GM10248 (cell line): ENCODE measurements at regions not wholly inside any gene's neighbourhood (a gene's known extent, or its start where the extent isn't known, plus 50 kb on each side); places are given as distances from the start of the nearest gene placed in this dataset.

Experiments
- CTCF ChIA-PET: fragments of 300-600 bp; sonication (Branson Sonifier 250); formaldehyde crosslinking; extraction: SDS; loops from one replicate; lab custom pipeline; 2021; ENCODE audit warnings: antibody characterized with exemption; lab: Yijun Ruan, JAX
- POLR2A ChIA-PET: fragments of 350-650 bp; sonication (Branson Sonifier 250); formaldehyde crosslinking; extraction: SDS; loops from one replicate; lab custom pipeline; 2020; ENCODE audit warnings: antibody characterized with exemption; lab: Yijun Ruan, JAX
- DNase-seq: peaks from one replicate; pipeline ENCODE4 v3.0.0; 2012; ENCODE audit errors: extremely low spot score
- TF ChIP-seq, protein P1 (sequence below): IDR thresholded peaks from 2 replicates; pipeline ENCODE4 v1.5.1; 2012; ENCODE audit warnings: mild to moderate bottlenecking, low read depth; ENCODE audit errors: extremely low read depth, missing control alignments, control extremely low read depth

DNA sequence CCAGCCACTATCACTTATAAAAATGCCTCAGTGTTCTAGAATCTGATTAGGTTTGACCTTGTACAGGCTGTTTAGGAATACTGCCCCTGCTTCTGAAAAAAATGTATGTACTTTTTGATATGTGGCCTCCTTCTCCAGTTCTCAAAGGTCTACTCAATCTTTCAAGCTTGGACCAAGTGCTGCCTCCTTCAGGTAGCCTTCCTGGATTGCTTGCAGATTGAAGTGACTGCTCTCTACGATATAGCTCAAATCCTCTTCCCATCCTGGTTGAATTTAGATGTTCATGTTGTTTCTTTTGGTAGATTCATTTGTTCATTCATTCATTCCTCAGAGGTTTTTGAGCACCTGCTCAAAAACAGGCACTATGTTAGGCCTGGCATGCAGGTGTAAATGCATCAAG, 77.2 kb upstream of the NPTX2 start:
- TF ChIP-seq, protein P1, sequence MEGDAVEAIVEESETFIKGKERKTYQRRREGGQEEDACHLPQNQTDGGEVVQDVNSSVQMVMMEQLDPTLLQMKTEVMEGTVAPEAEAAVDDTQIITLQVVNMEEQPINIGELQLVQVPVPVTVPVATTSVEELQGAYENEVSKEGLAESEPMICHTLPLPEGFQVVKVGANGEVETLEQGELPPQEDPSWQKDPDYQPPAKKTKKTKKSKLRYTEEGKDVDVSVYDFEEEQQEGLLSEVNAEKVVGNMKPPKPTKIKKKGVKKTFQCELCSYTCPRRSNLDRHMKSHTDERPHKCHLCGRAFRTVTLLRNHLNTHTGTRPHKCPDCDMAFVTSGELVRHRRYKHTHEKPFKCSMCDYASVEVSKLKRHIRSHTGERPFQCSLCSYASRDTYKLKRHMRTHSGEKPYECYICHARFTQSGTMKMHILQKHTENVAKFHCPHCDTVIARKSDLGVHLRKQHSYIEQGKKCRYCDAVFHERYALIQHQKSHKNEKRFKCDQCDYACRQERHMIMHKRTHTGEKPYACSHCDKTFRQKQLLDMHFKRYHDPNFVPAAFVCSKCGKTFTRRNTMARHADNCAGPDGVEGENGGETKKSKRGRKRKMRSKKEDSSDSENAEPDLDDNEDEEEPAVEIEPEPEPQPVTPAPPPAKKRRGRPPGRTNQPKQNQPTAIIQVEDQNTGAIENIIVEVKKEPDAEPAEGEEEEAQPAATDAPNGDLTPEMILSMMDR: no peak
- no peak for DNase-seq
- ChIA-PET POLR2A (no interaction called here), CTCF (interaction anchor here (2.1 kb wide), 1 partner anchor 14 kb away, joined by 4 read pairs; no protein-coding TSS in a partner anchor)

DNA sequence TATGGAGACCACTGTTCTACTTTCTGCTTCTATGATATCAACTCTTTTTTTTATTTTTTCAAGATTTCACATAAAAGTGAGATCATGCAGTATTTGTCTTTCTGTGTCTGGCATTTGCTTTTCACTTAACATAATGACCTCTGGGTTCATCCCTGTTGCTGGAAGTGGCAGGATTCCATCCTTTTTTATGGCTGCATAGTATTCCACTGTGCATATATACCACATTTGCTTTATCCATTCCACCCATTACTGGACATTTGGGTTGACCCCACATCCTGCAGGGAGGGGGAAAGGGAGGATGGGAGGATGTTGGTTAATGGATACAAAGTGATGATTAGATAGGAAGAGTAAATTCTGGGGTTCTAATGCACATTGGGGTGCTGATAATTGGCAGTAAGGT, 80.3 kb upstream of the NPTX2 start:
- CTCF ChIA-PET: no interaction called here
- TF ChIP-seq, protein P1: no peak
- POLR2A ChIA-PET: no interaction called here
- no peak for DNase-seq

DNA sequence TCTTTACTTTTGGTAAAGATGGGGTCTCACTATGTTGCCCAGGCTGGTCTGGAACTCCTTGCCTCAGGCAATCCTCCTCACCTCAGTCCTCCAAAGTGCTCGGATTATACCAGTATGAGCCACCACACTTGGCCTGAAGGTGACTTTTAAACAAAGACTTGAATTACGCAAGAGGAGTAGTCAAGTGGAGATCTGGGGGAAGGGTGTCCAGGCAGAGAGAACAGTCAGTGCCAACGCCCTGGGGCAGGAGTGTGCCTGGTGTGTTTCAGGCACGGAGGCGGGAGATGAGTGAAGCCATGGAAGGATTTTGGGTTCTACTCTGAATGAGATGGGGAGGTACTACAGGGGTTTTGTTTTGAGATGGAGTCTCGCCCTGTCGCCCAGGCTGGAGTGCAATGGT, 82.6 kb upstream of the NPTX2 start:
- TF ChIP-seq, protein P1: no peak
- no peak for DNase-seq
- ChIA-PET POLR2A (no interaction called here), CTCF (no interaction called here)

DNA sequence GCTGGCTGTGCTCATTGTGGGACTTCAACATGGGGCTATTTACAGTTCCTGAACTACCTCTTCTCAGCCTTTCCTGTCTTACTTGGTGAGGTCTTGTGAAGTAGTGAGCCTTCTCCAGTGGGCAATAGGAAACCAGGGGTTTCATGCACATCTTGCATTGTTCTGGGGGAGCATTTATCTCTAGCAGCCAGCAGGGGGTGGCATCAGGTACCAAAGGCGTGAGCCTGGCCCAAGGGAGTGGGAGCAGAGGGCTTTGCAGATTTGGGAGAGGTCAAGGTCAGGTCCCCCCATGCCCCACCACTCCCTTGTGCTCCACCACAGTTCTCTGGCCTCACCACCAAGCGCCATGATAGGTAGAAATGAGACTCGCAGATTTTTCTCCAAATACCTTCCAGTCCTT, 85.4 kb upstream of the NPTX2 start:
- no peak for DNase-seq
- ChIA-PET POLR2A (no interaction called here), CTCF (no interaction called here)
- TF ChIP-seq, protein P1: no peak

DNA sequence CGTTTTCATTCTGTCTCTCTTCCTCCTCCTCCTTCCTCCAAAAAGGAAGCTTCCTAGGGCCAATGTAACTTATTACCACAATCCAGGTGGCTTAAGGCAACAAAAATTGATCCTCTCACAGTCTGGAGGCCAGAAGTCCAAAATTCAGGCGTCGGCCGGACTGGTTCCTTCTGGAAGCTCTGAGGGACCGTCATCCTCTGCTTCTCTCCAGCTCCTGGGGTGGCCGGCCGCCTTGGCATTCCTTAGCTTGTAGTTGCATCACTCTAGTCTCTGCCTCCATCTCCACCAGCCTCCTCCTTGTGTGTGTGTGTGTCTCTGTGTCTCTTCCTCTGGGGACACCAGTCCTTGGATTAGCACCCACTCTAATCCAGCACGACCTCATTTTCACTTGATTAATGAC, 89.0 kb upstream of the NPTX2 start:
- no peak for DNase-seq
- ChIA-PET CTCF (interaction anchor here (1.1 kb wide), 1 partner anchor 314 kb away, joined by 3 read pairs; no protein-coding TSS in a partner anchor), POLR2A (no interaction called here)
- TF ChIP-seq, protein P1: no peak

GRCh38 chr7:98526059-98526458, 91.0 kb upstream of the NPTX2 start:
- ChIA-PET POLR2A (no interaction called here), CTCF (no interaction called here)
- TF ChIP-seq, protein P1: no peak
- no peak for DNase-seq

- TF ChIP-seq, protein P1: no peak
- ChIA-PET CTCF (no interaction called here), POLR2A (no interaction called here)
- no peak for DNase-seq
Measured at GRCh38 chr7:98521089-98521692, 95.9 kb upstream of the NPTX2 start.
